Cardiac muscle cell (in vitro differentiated cells and primary cell): ENCODE measurements at regions not wholly inside any gene's neighbourhood (a gene's known extent, or its start where the extent isn't known, plus 50 kb on each side); places are given as distances from the start of the nearest gene placed in this dataset.

Experiments used
- DNase-seq, 2 donors: peaks; one replicate each; pipeline versions ENCODE4 v3.0.0 to v3.0.0-alpha.2; 2010 to 2017; ENCODE audit warnings: low read depth in 1 of 2, low spot score in 1 of 2
- H3K27ac ChIP-seq: fragments of 200-600 bp; sonication (generic); 2 replicates; pipeline ENCODE4 v1.5.1; 2016
- H3K27me3 ChIP-seq: fragments of 200-600 bp; sonication (generic); 2 replicates; pipeline ENCODE4 v1.6.0; 2016; ENCODE audit warnings: control low read depth
- H3K36me3 ChIP-seq: fragments of 200-600 bp; sonication (generic); 2 replicates; pipeline ENCODE4 v1.5.1; 2016; ENCODE audit warnings: control low read depth
- H3K4me1 ChIP-seq: fragments of 200-600 bp; sonication (generic); 2 replicates; pipeline ENCODE4 v1.8.1; 2017; ENCODE audit warnings: low read depth, mild to moderate bottlenecking, mixed run types
- H3K4me3 ChIP-seq: fragments of 200-600 bp; sonication (generic); 2 replicates; pipeline ENCODE4 v1.5.1; 2016; ENCODE audit warnings: mild to moderate bottlenecking
- H3K9me3 ChIP-seq: fragments of 200-600 bp; sonication (generic); 2 replicates; pipeline ENCODE4 v1.5.1; 2017; ENCODE audit warnings: low read depth, mild to moderate bottlenecking, control low read depth
- TF ChIP-seq, protein P1 (sequence below): IDR thresholded peaks from 2 replicates; pipeline ENCODE4 v1.5.1; 2012; ENCODE audit warnings: low read depth, mild to moderate bottlenecking, low read length

DNA sequence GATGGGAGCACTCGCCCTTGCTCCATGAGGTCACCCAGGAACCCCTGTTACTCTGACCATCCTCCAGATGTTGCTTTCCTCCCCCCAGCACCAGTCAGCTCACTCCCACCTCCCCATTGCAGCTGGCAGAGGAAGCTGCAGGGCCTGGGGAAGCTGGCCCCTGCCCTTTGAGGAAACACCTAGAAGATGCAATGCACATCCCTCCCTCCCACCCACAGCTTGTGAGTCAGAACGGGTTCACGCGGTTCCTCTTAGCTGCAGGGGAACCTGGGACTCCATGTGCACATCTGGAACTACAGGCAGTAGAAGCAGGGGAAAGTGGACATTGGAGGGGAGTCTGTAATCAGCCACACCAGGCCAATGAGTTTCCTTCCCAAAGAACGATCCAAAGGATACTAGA is 96.9 kb downstream of the KATNIP start:
- H3K27ac ChIP-seq = no peak overlapping the region
- peak in 1 of 2 donors; percentile 9 for DNase-seq
- no peaks in the 10 kb centered on the region for H3K36me3 ChIP-seq
- no peaks in the 10 kb centered on the region for H3K9me3 ChIP-seq
- no peak overlapping the region for H3K4me3 ChIP-seq
- TF ChIP-seq, protein P1, sequence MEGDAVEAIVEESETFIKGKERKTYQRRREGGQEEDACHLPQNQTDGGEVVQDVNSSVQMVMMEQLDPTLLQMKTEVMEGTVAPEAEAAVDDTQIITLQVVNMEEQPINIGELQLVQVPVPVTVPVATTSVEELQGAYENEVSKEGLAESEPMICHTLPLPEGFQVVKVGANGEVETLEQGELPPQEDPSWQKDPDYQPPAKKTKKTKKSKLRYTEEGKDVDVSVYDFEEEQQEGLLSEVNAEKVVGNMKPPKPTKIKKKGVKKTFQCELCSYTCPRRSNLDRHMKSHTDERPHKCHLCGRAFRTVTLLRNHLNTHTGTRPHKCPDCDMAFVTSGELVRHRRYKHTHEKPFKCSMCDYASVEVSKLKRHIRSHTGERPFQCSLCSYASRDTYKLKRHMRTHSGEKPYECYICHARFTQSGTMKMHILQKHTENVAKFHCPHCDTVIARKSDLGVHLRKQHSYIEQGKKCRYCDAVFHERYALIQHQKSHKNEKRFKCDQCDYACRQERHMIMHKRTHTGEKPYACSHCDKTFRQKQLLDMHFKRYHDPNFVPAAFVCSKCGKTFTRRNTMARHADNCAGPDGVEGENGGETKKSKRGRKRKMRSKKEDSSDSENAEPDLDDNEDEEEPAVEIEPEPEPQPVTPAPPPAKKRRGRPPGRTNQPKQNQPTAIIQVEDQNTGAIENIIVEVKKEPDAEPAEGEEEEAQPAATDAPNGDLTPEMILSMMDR = no peak
- H3K4me1 ChIP-seq = no peaks in the 10 kb centered on the region
- H3K27me3 ChIP-seq = no peaks in the 10 kb centered on the region

DNA sequence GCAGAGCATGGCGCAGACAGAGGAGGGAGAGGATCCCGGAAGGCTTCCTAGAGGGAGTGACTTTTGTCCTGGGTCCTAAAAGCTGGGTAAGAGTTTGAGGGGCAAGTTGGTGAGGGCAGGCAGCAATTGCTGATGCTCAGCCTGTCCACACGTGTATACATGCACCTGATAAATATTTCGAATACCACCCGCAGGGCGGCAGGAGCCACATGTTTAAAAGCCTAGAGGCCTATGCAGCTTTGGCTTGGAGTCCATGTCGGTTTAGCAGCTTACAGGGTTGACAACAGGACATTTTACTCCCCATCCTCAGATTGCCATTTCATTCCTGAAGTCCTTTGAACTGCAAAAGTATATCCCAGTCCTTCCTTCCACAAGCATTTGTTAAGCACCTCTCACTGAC is 99.1 kb downstream of the KATNIP start:
- TF ChIP-seq, protein P1 = no peak
- no peak overlapping the region for H3K27ac ChIP-seq
- no peaks in the 10 kb centered on the region for H3K27me3 ChIP-seq
- no peaks in the 10 kb centered on the region for H3K9me3 ChIP-seq
- no peak overlapping the region for H3K4me3 ChIP-seq
- no peaks in the 10 kb centered on the region for H3K4me1 ChIP-seq
- H3K36me3 ChIP-seq = no peaks in the 10 kb centered on the region
- no peak for DNase-seq

DNA sequence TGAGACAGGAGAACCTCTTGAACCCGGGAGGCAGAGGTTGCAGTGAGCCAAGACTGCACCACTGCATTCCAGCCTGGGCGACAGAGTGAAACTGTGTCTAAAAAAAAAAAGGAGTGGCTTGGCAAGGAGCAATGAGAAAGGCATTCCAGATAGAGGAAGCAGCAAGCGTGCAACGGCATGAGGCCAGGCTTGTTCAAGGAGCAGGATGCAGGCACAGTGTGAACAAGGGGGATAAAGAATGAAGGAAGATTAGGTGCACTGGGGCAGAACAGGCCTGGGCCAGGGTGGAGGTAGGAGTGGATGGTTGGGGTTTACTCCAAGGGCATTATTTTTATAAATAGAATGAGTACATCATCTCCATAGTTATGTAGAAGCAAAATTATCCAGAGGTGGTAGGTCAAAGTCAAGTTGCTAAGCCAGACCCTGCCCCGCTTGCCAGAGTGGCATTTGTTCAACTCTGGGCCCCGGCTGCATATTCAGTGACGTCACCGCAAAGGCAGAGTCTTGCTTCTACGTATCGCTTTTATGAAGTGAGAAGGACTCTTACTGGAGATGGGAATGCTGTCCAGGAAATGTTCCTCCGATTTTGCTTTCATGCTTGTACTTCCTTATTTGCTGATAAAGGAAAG is 100.2 kb downstream of the KATNIP start:
- DNase-seq = peak in 1 of 2 donors; percentile 58
- Histone ChIP-seq H3K36me3 (no peaks in the 10 kb centered on the region), H3K4me1 (no peaks in the 10 kb centered on the region), H3K4me3 (no peak overlapping the region), H3K9me3 (no peaks in the 10 kb centered on the region), H3K27me3 (no peaks in the 10 kb centered on the region), H3K27ac (no peak overlapping the region)
- TF ChIP-seq, protein P1 = no peak

DNA sequence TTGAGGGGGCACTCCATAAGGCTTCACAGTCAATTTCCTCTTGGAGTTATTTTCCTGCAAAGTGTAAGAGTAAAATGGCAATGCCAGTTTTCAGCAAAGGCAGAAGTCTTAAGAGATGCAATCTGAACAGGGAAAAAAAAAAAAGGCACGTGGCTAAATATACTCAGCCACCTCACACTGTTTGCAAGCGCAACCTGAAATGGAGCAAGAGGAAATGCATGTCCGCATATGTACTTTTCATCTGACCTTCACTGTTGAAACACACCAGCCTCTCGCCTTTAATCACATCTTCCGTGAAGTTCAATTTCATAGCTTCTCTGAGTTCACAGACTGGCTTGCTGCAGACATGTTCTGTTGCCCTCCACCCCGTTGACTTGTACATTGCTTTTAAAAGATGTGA is 101.4 kb downstream of the KATNIP start:
- TF ChIP-seq, protein P1 = no peak
- H3K9me3 ChIP-seq = no peaks in the 10 kb centered on the region
- H3K27me3 ChIP-seq = no peaks in the 10 kb centered on the region
- no peak overlapping the region for H3K27ac ChIP-seq
- no peaks in the 10 kb centered on the region for H3K4me1 ChIP-seq
- H3K36me3 ChIP-seq = no peaks in the 10 kb centered on the region
- no peak overlapping the region for H3K4me3 ChIP-seq
- no peak for DNase-seq

DNA sequence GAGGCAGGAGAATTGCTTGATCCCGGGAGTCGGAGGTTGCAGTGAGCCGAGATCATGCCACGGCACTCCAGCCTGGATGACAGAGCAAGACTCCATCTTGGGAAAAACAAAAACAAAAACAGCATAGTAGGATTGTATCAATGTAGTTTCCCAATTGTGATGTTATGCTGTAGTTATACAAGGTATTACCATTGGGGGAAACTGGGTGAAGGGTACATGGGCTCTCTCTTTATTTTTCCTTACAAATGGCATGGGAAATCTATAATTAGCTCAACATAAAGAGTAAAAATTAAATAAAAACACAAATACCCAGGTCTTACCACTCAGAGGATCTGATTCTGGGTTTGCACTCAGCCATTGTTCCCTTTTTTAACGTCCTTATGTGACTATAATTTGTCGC is 107.9 kb downstream of the KATNIP start:
- Histone ChIP-seq H3K9me3 (no peaks in the 10 kb centered on the region), H3K27me3 (no peaks in the 10 kb centered on the region), H3K4me3 (no peak overlapping the region), H3K27ac (no peak overlapping the region), H3K4me1 (no peaks in the 10 kb centered on the region), H3K36me3 (no peaks in the 10 kb centered on the region)
- TF ChIP-seq, protein P1 = no peak
- no peak for DNase-seq
